ENCODE measurements at regions not wholly inside any gene's neighbourhood (a gene's known extent, or its start where the extent isn't known, plus 50 kb on each side); places are given as distances from the start of the nearest gene placed in this dataset.
A peak's percentile ranks its signal among the peaks of the same experiment; 100 is the strongest.

GRCh38 chr13:107057028-107057631 is 489.2 kb upstream of the ARGLU1 start:
- Mint-ChIP-seq H3K36me3 (no peaks in the 10 kb centered on the region), H3K27ac (no peak overlapping the region), H3K4me3 (no peak overlapping the region), H3K27me3 (no peaks in the 10 kb centered on the region), H3K9me3 (peaks cover 0 to 19% (median 3%) of the 10 kb centered on the region in 7 donors), H3K4me1 (no peaks in the 10 kb centered on the region)
- DNase-seq (no peak), ATAC-seq (ENCODE audit: low read depth in 2 of 2) (no peak)

- Mint-ChIP-seq H3K36me3 (no peaks in the 10 kb centered on the region), H3K4me3 (no peak overlapping the region), H3K4me1 (no peaks in the 10 kb centered on the region), H3K9me3 (peaks cover 0 to 14% (median 7%) of the 10 kb centered on the region in 7 donors), H3K27me3 (no peaks in the 10 kb centered on the region), H3K27ac (no peak overlapping the region)
- no peak for ATAC-seq (ENCODE audit: low read depth in 2 of 2)
- no peak for DNase-seq
These were observed 475.4 kb upstream of the ARGLU1 start for GRCh38 chr13:107043021-107043956.

GRCh38 chr13:107035778-107036177 is 467.8 kb upstream of the ARGLU1 start:
- DNase-seq = no peak
- Mint-ChIP-seq H3K4me1 (no peaks in the 10 kb centered on the region), H3K4me3 (no peak overlapping the region), H3K9me3 (peaks cover 0 to 5% (median 1%) of the 10 kb centered on the region in 7 donors), H3K27me3 (no peaks in the 10 kb centered on the region), H3K27ac (no peak overlapping the region), H3K36me3 (no peaks in the 10 kb centered on the region)
- ATAC-seq (ENCODE audit: low read depth in 2 of 2) = no peak

GRCh38 chr13:107035186-107035585 is 467.2 kb upstream of the ARGLU1 start:
- H3K4me1 Mint-ChIP-seq = no peaks in the 10 kb centered on the region
- no peaks in the 10 kb centered on the region for H3K36me3 Mint-ChIP-seq
- peaks cover 0 to 4% (median 0%) of the 10 kb centered on the region in 7 donors for H3K9me3 Mint-ChIP-seq
- no peaks in the 10 kb centered on the region for H3K27me3 Mint-ChIP-seq
- no peak for ATAC-seq (ENCODE audit: low read depth in 2 of 2)
- H3K4me3 Mint-ChIP-seq = no peak overlapping the region
- no peak overlapping the region for H3K27ac Mint-ChIP-seq
- no peak for DNase-seq

GRCh38 chr13:107034236-107034872 is 466.4 kb upstream of the ARGLU1 start:
- ATAC-seq (ENCODE audit: low read depth in 2 of 2) = no peak
- Mint-ChIP-seq H3K36me3 (no peaks in the 10 kb centered on the region), H3K4me3 (no peak overlapping the region), H3K27me3 (no peaks in the 10 kb centered on the region), H3K4me1 (no peaks in the 10 kb centered on the region), H3K27ac (no peak overlapping the region), H3K9me3 (peaks cover 0 to 4% (median 0%) of the 10 kb centered on the region in 7 donors)
- DNase-seq = no peak

- Mint-ChIP-seq H3K9me3 (peaks cover 0 to 4% (median 0%) of the 10 kb centered on the region in 7 donors), H3K27ac (no peak overlapping the region), H3K27me3 (no peaks in the 10 kb centered on the region), H3K4me3 (no peak overlapping the region), H3K36me3 (no peaks in the 10 kb centered on the region), H3K4me1 (no peaks in the 10 kb centered on the region)
- no peak for DNase-seq
- ATAC-seq (ENCODE audit: low read depth in 2 of 2) = no peak
These were observed 463.8 kb upstream of the ARGLU1 start for GRCh38 chr13:107031716-107032115.

GRCh38 chr13:107028751-107029150 is 460.8 kb upstream of the ARGLU1 start:
- Mint-ChIP-seq H3K27ac (no peak overlapping the region), H3K27me3 (no peaks in the 10 kb centered on the region)

GRCh38 chr13:107025991-107026390 is 458.1 kb upstream of the ARGLU1 start:
- no peak overlapping the region for H3K4me3 Mint-ChIP-seq
- H3K4me1 Mint-ChIP-seq = no peaks in the 10 kb centered on the region

More at GRCh38 chr13:107028751-107029150, 460.8 kb upstream of the ARGLU1 start:
- peaks cover 0 to 9% (median 0%) of the 10 kb centered on the region in 7 donors for H3K9me3 Mint-ChIP-seq
- no peak for ATAC-seq (ENCODE audit: low read depth in 2 of 2)
- no peak overlapping the region for H3K4me3 Mint-ChIP-seq
- H3K36me3 Mint-ChIP-seq = no peaks in the 10 kb centered on the region
- DNase-seq = no peak
- H3K4me1 Mint-ChIP-seq = no peaks in the 10 kb centered on the region

GRCh38 chr13:107023335-107023734 is 455.4 kb upstream of the ARGLU1 start:
- Mint-ChIP-seq H3K27ac (no peak overlapping the region), H3K4me1 (no peaks in the 10 kb centered on the region), H3K27me3 (no peaks in the 10 kb centered on the region), H3K4me3 (no peak overlapping the region), H3K9me3 (peaks cover 0 to 4% (median 0%) of the 10 kb centered on the region in 7 donors), H3K36me3 (no peaks in the 10 kb centered on the region)
- DNase-seq = no peak
- no peak for ATAC-seq (ENCODE audit: low read depth in 2 of 2)

More at GRCh38 chr13:107025991-107026390, 458.1 kb upstream of the ARGLU1 start:
- DNase-seq (no peak), ATAC-seq (ENCODE audit: low read depth in 2 of 2) (no peak)
- Mint-ChIP-seq H3K9me3 (peaks cover 0 to 8% (median 0%) of the 10 kb centered on the region in 7 donors), H3K27me3 (no peaks in the 10 kb centered on the region), H3K27ac (no peak overlapping the region), H3K36me3 (no peaks in the 10 kb centered on the region)

- H3K27me3 Mint-ChIP-seq = peaks cover 0 to 4% (median 0%) of the 10 kb centered on the region in 3 donors
- H3K36me3 Mint-ChIP-seq = no peaks in the 10 kb centered on the region
- H3K4me3 Mint-ChIP-seq = no peak overlapping the region
- no peak for DNase-seq
- H3K27ac Mint-ChIP-seq = peak overlapping the region in 1 of 6 donors; percentile 50
- no peak for ATAC-seq (ENCODE audit: low read depth in 2 of 2)
- no peaks in the 10 kb centered on the region for H3K4me1 Mint-ChIP-seq
- H3K9me3 Mint-ChIP-seq = peaks cover 0 to 10% (median 0%) of the 10 kb centered on the region in 7 donors
These were observed 452.5 kb upstream of the ARGLU1 start for GRCh38 chr13:107020393-107020792.

- peaks cover 0 to 10% (median 0%) of the 10 kb centered on the region in 7 donors for H3K9me3 Mint-ChIP-seq
- no peak overlapping the region for H3K27ac Mint-ChIP-seq
- H3K4me3 Mint-ChIP-seq = no peak overlapping the region
- no peaks in the 10 kb centered on the region for H3K36me3 Mint-ChIP-seq
- DNase-seq (no peak), ATAC-seq (ENCODE audit: low read depth in 2 of 2) (no peak)
- H3K27me3 Mint-ChIP-seq = peaks cover 0 to 4% (median 0%) of the 10 kb centered on the region in 3 donors
- no peaks in the 10 kb centered on the region for H3K4me1 Mint-ChIP-seq
These were observed 450.3 kb upstream of the ARGLU1 start for GRCh38 chr13:107018285-107018684.

- Mint-ChIP-seq H3K4me3 (no peak overlapping the region), H3K36me3 (no peaks in the 10 kb centered on the region), H3K27ac (no peak overlapping the region), H3K9me3 (no peaks in the 10 kb centered on the region), H3K27me3 (no peaks in the 10 kb centered on the region), H3K4me1 (no peaks in the 10 kb centered on the region)
- no peak for ATAC-seq (ENCODE audit: low read depth in 2 of 2)
- DNase-seq = no peak
These were observed 438.7 kb upstream of the ARGLU1 start for GRCh38 chr13:107006661-107007060.

GRCh38 chr13:107005577-107005976 is 437.6 kb upstream of the ARGLU1 start:
- no peak for DNase-seq
- H3K36me3 Mint-ChIP-seq = no peaks in the 10 kb centered on the region
- H3K4me1 Mint-ChIP-seq = no peaks in the 10 kb centered on the region
- ATAC-seq (ENCODE audit: low read depth in 2 of 2) = no peak
- H3K27ac Mint-ChIP-seq = no peak overlapping the region
- H3K9me3 Mint-ChIP-seq = no peaks in the 10 kb centered on the region
- H3K4me3 Mint-ChIP-seq = peak overlapping the region in 1 of 8 donors; percentile 42
- H3K27me3 Mint-ChIP-seq = no peaks in the 10 kb centered on the region
